H1 (cell line): ENCODE measurements at regions not wholly inside any gene's neighbourhood (a gene's known extent, or its start where the extent isn't known, plus 50 kb on each side); places are given as distances from the start of the nearest gene placed in this dataset.

Source experiments
- CTCF ChIA-PET: fragments of 300-600 bp; sonication (Branson Sonifier 250); formaldehyde crosslinking; loops from one replicate; lab custom pipeline; 2021; ENCODE audit not compliant: partially characterized antibody; lab: Charles Lee
- POLR2A ChIA-PET: fragments of 300-600 bp; sonication (Branson Sonifier 250); formaldehyde crosslinking; loops from one replicate; lab custom pipeline; 2021; ENCODE audit warnings: inconsistent platforms; ENCODE audit not compliant: partially characterized antibody; lab: Charles Lee
- DNase-seq, 2 experiments: peaks; one replicate each; pipeline versions ENCODE4 v3.0.0 to v3.0.0-alpha.2; 2010 to 2022; ENCODE audit warnings: low spot score in 2 of 2, low read depth in 1 of 2, mixed read lengths in 1 of 2
- FAIRE-seq: peaks from 2 replicates; lab custom pipeline; 2011; peaks lifted over from hg19 to GRCh38; lab: Jason Lieb, UNC
- H2AFZ ChIP-seq: 2 replicates; pipeline ENCODE4 v1.8.1; 2012; ENCODE audit warnings: low read length, inconsistent platforms
- H2AK5ac ChIP-seq: 2 replicates; pipeline ENCODE4 v1.6.1; 2013; ENCODE audit warnings: low read depth, low read length
- H2BK120ac ChIP-seq: replicated peaks from 2 replicates; pipeline ENCODE3; 2013; ENCODE audit warnings: low read depth, low read length, inconsistent platforms
- H2BK12ac ChIP-seq: 2 replicates; pipeline ENCODE4 v1.6.1; 2013; ENCODE audit warnings: low read depth, low read length
- H2BK15ac ChIP-seq: 2 replicates; pipeline ENCODE4 v1.6.1; 2013; ENCODE audit warnings: low read length
- H2BK20ac ChIP-seq: 2 replicates; pipeline ENCODE4 v1.6.1; 2013; ENCODE audit warnings: low read length
- H2BK5ac ChIP-seq: 2 replicates; pipeline ENCODE4 v1.6.1; 2013; ENCODE audit warnings: low read depth, low read length
- H3K14ac ChIP-seq: 2 replicates; pipeline ENCODE4 v1.6.1; 2013; ENCODE audit warnings: inconsistent platforms; ENCODE audit not compliant: insufficient read length
- H3K18ac ChIP-seq: 2 replicates; pipeline ENCODE4 v1.6.1; 2013; ENCODE audit warnings: low read length; ENCODE audit errors: extremely low read depth
- H3K23ac ChIP-seq: 2 replicates; pipeline ENCODE4 v1.6.1; 2013; ENCODE audit warnings: inconsistent platforms; ENCODE audit not compliant: insufficient read length
- H3K23me2 ChIP-seq: 2 replicates; pipeline ENCODE4 v1.6.1; 2013; ENCODE audit warnings: low read depth, low read length
- H3K27ac ChIP-seq: 2 replicates; pipeline ENCODE4 v1.6.1; 2011; ENCODE audit warnings: low read depth, low read length, inconsistent platforms
- H3K27me3 ChIP-seq, 4 experiments: replicated peaks in 1 of 4; 1 replicate in 1 of 4; 2 replicates in 3 of 4; pipeline versions ENCODE4 v1.6.1 to v1.8.1; 2011 to 2013; ENCODE audit warnings: low read length in 3 of 4, mild to moderate bottlenecking in 3 of 4, inconsistent platforms in 2 of 4, mixed read lengths in 2 of 4, moderate library complexity in 1 of 4; ENCODE audit not compliant: control insufficient read depth in 3 of 4, insufficient read depth in 3 of 4; ENCODE audit errors: extremely low read depth in 1 of 4
- H3K36me3 ChIP-seq, 4 experiments: 2 replicates each; pipeline versions ENCODE4 v1.6.1 to v1.8.1; 2011 to 2013; ENCODE audit warnings: mild to moderate bottlenecking in 4 of 4, low read length in 3 of 4, moderate library complexity in 2 of 4, control low read depth in 1 of 4, inconsistent platforms in 1 of 4; ENCODE audit not compliant: insufficient read depth in 4 of 4, control insufficient read depth in 2 of 4
- H3K4ac ChIP-seq: replicated peaks from 2 replicates; pipeline ENCODE3; 2013; ENCODE audit warnings: low read length, low read depth, mixed read lengths, inconsistent platforms; ENCODE audit not compliant: insufficient read length
- H3K4me1 ChIP-seq, 4 experiments: replicated peaks in 1 of 4; 1 replicate in 1 of 4; 2 replicates in 3 of 4; pipeline versions ENCODE4 v1.6.1 to v1.8.1; 2011 to 2013; ENCODE audit warnings: low read length in 3 of 4, inconsistent platforms in 2 of 4, mixed read lengths in 1 of 4; ENCODE audit not compliant: insufficient read depth in 4 of 4, control insufficient read depth in 3 of 4
- H3K4me2 ChIP-seq, 2 experiments: 2 replicates each; pipeline versions ENCODE4 v1.6.1 to v1.8.1; 2011 to 2013; ENCODE audit warnings: low read depth in 2 of 2, low read length in 2 of 2, control low read depth in 1 of 2, inconsistent platforms in 1 of 2, mild to moderate bottlenecking in 1 of 2; ENCODE audit not compliant: insufficient read depth in 1 of 2
- H3K4me3 ChIP-seq, 4 experiments: fragments of 200-600, 300-600 bp in 1 of 4; sonication (generic), shearing (Covaris generic), sonication (Bioruptor Twin) in 1 of 4; 2 replicates each; pipeline versions ENCODE4 v1.5.1 to v1.8.1; 2011 to 2016; ENCODE audit warnings: low read length in 4 of 4, low read depth in 3 of 4, control low read depth in 2 of 4, inconsistent platforms in 2 of 4, mild to moderate bottlenecking in 2 of 4, mixed read lengths in 1 of 4, moderate library complexity in 1 of 4; ENCODE audit not compliant: insufficient read depth in 2 of 4; ENCODE audit errors: extremely low read depth in 1 of 4
- H3K56ac ChIP-seq: replicated peaks from 2 replicates; pipeline ENCODE3; 2013; ENCODE audit warnings: low read depth, mild to moderate bottlenecking, mixed read lengths, low read length, inconsistent platforms; ENCODE audit not compliant: insufficient read length
- H3K79me1 ChIP-seq: 2 replicates; pipeline ENCODE4 v1.6.1; 2013; ENCODE audit warnings: low read depth, low read length, control low read depth
- H3K79me2 ChIP-seq, 2 experiments: 2 replicates each; pipeline versions ENCODE4 v1.6.1 to v1.8.1; 2012 to 2013; ENCODE audit warnings: low read length in 2 of 2, mild to moderate bottlenecking in 2 of 2, inconsistent platforms in 1 of 2; ENCODE audit not compliant: insufficient read depth in 2 of 2, control insufficient read depth in 1 of 2
- H3K9ac ChIP-seq, 4 experiments: replicated peaks in 1 of 4; 1 replicate in 1 of 4; 2 replicates in 3 of 4; pipeline versions ENCODE4 v1.6.1 to v1.8.1; 2011 to 2013; ENCODE audit warnings: low read depth in 3 of 4, low read length in 3 of 4, control low read depth in 2 of 4, mild to moderate bottlenecking in 2 of 4, moderate library complexity in 2 of 4, inconsistent platforms in 1 of 4; ENCODE audit errors: extremely low read depth in 1 of 4
- H3K9me3 ChIP-seq, 2 experiments: 2 replicates each; pipeline versions ENCODE4 v1.6.1 to v1.8.1; 2012 to 2013; ENCODE audit warnings: mild to moderate bottlenecking in 2 of 2, moderate library complexity in 2 of 2, control low read depth in 1 of 2, inconsistent platforms in 1 of 2, low read depth in 1 of 2, low read length in 1 of 2, mixed read lengths in 1 of 2; ENCODE audit not compliant: insufficient read depth in 2 of 2
- H4K20me1 ChIP-seq, 2 experiments: replicated peaks in 1 of 2; 2 replicates each; pipeline versions ENCODE3 to v1.8.1; 2011 to 2013; ENCODE audit warnings: inconsistent platforms in 2 of 2, low read length in 2 of 2, mild to moderate bottlenecking in 1 of 2; ENCODE audit not compliant: insufficient read depth in 2 of 2, control insufficient read depth in 1 of 2
- H4K5ac ChIP-seq: 2 replicates; pipeline ENCODE4 v1.6.1; 2013; ENCODE audit warnings: low read length, low read depth, mixed read lengths, inconsistent platforms; ENCODE audit not compliant: insufficient read length
- H4K8ac ChIP-seq: 2 replicates; pipeline ENCODE4 v1.8.0; 2013; ENCODE audit warnings: mild to moderate bottlenecking, moderate library complexity, low read length, inconsistent platforms; ENCODE audit not compliant: insufficient read depth; ENCODE audit errors: extremely low read depth
- H4K91ac ChIP-seq: replicated peaks from 2 replicates; pipeline ENCODE3; 2013; ENCODE audit warnings: low read length, mixed read lengths, inconsistent platforms; ENCODE audit not compliant: insufficient read length
- CBX8 ChIP-seq: fragments of 300-800, 300-1000 bp; sonication (generic); IDR thresholded peaks from 2 replicates; pipeline ENCODE4 v1.7.1; 2016; ENCODE audit warnings: low read depth, low read length, borderline replicate concordance
- CTBP2 ChIP-seq: IDR thresholded peaks from 2 replicates; pipeline ENCODE4 v1.7.0; 2011; ENCODE audit warnings: borderline replicate concordance, mild to moderate bottlenecking, moderate library complexity, mixed read lengths, low read length; ENCODE audit not compliant: insufficient read depth, insufficient read length
- CTCF ChIP-seq, 3 experiments: IDR thresholded peaks; 1 replicate in 2 of 3; 2 replicates in 1 of 3; pipeline versions ENCODE4 v1.5.1 to v1.6.1; 2011; ENCODE audit warnings: low read length in 3 of 3, mild to moderate bottlenecking in 3 of 3, inconsistent platforms in 2 of 3, low read depth in 1 of 3, moderate library complexity in 1 of 3; ENCODE audit not compliant: insufficient read depth in 1 of 3; ENCODE audit errors: control extremely low read depth in 1 of 3
- E2F6 ChIP-seq: IDR thresholded peaks from 2 replicates; pipeline ENCODE4 v1.6.1; 2012; ENCODE audit warnings: inconsistent platforms
- GTF2F1 ChIP-seq: IDR thresholded peaks from 2 replicates; pipeline ENCODE4 v1.6.1; 2012; ENCODE audit warnings: low read depth, low read length, improper control_type of control experiment, borderline replicate concordance
- NRF1 ChIP-seq: IDR thresholded peaks from 2 replicates; pipeline ENCODE4 v1.6.1; 2011; ENCODE audit warnings: mild to moderate bottlenecking, low read depth, low read length, improper control_type of control experiment
- RFX5 ChIP-seq: IDR thresholded peaks from 2 replicates; pipeline ENCODE4 v1.6.1; 2011; ENCODE audit warnings: low read depth, low read length, improper control_type of control experiment, borderline replicate concordance
- RXRA ChIP-seq: IDR thresholded peaks from 2 replicates; pipeline ENCODE4 v1.6.1; 2011; ENCODE audit warnings: low read depth, mild to moderate bottlenecking, low read length, moderate library complexity; ENCODE audit not compliant: insufficient read depth
- SP4 ChIP-seq: IDR thresholded peaks from 2 replicates; pipeline ENCODE4 v1.6.1; 2012; ENCODE audit warnings: low read length, inconsistent platforms
- TCF12 ChIP-seq: IDR thresholded peaks from 2 replicates; pipeline ENCODE4 v1.6.1; 2011; ENCODE audit warnings: low read depth, mild to moderate bottlenecking, low read length
- WGBS, 2 experiments: shearing (Covaris generic) in 1 of 2; methylation state at CpG; one replicate each; pipeline versions ENCODE4 v1.1.6 to v1.1.7; 2013 to 2015; ENCODE audit warnings: low lambda C conversion rate in 2 of 2, mixed read lengths in 2 of 2, inconsistent platforms in 1 of 2, low coverage in 1 of 2, missing lambda C conversion rate in 1 of 2; ENCODE audit not compliant: insufficient replicate concordance in 2 of 2, insufficient coverage in 1 of 2, insufficient read length in 1 of 2; ENCODE audit errors: extremely low coverage in 1 of 2, missing lambda C conversion rate in 1 of 2; 5-methylcytosine and 5-hydroxymethylcytosine counted together

GRCh38 chr21:27429710-27430341, 462.9 kb upstream of the ADAMTS5 start:
- Histone ChIP-seq H2BK12ac (no peak overlapping the region), H2BK120ac (no peak overlapping the region), H2BK5ac (no peak overlapping the region), H3K56ac (no peak overlapping the region), H2BK20ac (no peak overlapping the region), H3K79me1 (no peaks in the 10 kb centered on the region), H3K4me1 (no peaks in the 10 kb centered on the region), H3K18ac (no peak overlapping the region), H2AK5ac (no peak overlapping the region), H3K14ac (no peak overlapping the region), H3K27ac (no peak overlapping the region), H4K91ac (no peak overlapping the region), H3K4me2 (no peak overlapping the region), H4K8ac (no peak overlapping the region), H3K9ac (no peak overlapping the region), H3K4me3 (no peak overlapping the region), H2AFZ (no peak overlapping the region), H3K79me2 (no peaks in the 10 kb centered on the region), H2BK15ac (no peak overlapping the region), H4K20me1 (no peaks in the 10 kb centered on the region), H4K5ac (no peak overlapping the region), H3K9me3 (no peaks in the 10 kb centered on the region), H3K27me3 (no peaks in the 10 kb centered on the region), H3K23me2 (no peaks in the 10 kb centered on the region), H3K23ac (no peak overlapping the region), H3K36me3 (no peaks in the 10 kb centered on the region), H3K4ac (no peak overlapping the region)
- 89% methylated on average over 3 of the region's 3 CpGs; no CpG with 5 or more reads in 1 of the 2 experiments for WGBS, 2 experiments
- CTCF ChIA-PET = interaction anchor here (1.2 kb wide), 1 partner anchor 68 kb away, joined by 5 read pairs; no protein-coding TSS in a partner anchor
- DNase-seq (no peak), FAIRE-seq (no peak)
- POLR2A ChIA-PET = no interaction called here
- no peak for TF ChIP-seq GTF2F1
- TF ChIP-seq CBX8 = no peak
- no peak for TF ChIP-seq RFX5
- TF ChIP-seq CTCF (IDR thresholded peaks at IDR 0.05; ENCODE audit: control extremely low read depth in 1 of 3, insufficient read depth in 1 of 3, low read depth in 1 of 3, low read length in 3 of 3) = no peak
- TF ChIP-seq NRF1 = no peak
- TF ChIP-seq TCF12 = no peak
- no peak for TF ChIP-seq SP4
- no peak for TF ChIP-seq CTBP2
- TF ChIP-seq E2F6 = no peak
- TF ChIP-seq RXRA = no peak
